Fibroblast of villous mesenchyme (primary cell): ENCODE measurements at regions not wholly inside any gene's neighbourhood (a gene's known extent, or its start where the extent isn't known, plus 50 kb on each side); places are given as distances from the start of the nearest gene placed in this dataset.

Experiments used
- DNase-seq: peaks from one replicate; pipeline ENCODE4 v3.0.0-alpha.2; 2010; ENCODE audit warnings: low read depth
- H3K4me3 ChIP-seq: 2 replicates; pipeline ENCODE4 v1.5.1; 2011; ENCODE audit warnings: low read depth, mild to moderate bottlenecking, low read length
- TF ChIP-seq, protein P1 (sequence below): IDR thresholded peaks from 2 replicates; pipeline ENCODE4 v1.5.1; 2012; ENCODE audit warnings: low read depth, mild to moderate bottlenecking, low read length; ENCODE audit not compliant: insufficient read depth

DNA sequence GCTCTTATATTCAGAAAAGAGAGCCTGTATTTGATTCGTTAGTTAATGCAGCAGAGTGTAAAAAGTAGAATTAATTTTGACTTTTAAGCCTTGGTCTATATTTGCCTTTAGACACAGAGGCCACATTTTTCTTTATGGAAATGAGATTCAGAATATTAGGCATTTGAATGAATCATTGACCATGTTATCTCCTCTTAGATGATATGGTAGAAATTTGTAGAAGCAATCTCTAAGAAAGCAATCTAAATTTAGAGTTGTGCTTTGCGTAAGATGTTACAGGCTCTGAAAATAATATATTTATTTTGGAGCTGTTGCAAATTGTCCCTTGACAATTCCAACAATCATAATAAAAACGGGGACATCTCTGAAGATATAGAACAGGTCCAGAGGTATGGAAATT lies 68.3 kb upstream of the ST6GAL2 start:
- DNase-seq: no peak
- no peak overlapping the region for H3K4me3 ChIP-seq
- TF ChIP-seq, protein P1, sequence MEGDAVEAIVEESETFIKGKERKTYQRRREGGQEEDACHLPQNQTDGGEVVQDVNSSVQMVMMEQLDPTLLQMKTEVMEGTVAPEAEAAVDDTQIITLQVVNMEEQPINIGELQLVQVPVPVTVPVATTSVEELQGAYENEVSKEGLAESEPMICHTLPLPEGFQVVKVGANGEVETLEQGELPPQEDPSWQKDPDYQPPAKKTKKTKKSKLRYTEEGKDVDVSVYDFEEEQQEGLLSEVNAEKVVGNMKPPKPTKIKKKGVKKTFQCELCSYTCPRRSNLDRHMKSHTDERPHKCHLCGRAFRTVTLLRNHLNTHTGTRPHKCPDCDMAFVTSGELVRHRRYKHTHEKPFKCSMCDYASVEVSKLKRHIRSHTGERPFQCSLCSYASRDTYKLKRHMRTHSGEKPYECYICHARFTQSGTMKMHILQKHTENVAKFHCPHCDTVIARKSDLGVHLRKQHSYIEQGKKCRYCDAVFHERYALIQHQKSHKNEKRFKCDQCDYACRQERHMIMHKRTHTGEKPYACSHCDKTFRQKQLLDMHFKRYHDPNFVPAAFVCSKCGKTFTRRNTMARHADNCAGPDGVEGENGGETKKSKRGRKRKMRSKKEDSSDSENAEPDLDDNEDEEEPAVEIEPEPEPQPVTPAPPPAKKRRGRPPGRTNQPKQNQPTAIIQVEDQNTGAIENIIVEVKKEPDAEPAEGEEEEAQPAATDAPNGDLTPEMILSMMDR: no peak

DNA sequence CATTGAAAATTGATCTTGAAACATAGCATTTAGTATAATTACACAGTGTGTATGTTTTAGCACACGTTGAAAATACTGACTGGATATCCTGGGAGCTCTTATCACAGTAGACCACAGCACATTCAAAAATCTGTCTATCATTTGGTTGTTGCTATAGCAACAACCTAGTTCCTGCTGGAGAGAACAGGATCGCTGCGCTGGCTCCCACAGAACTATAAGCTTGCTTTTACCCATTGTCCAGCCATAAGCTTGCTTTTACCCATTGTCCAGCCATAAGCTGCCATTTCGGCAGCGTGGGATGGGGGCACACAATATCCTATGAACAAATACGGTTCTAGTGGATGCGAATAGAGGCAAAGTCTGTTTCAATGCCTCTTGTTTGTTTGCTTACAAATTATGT lies 70.4 kb upstream of the ST6GAL2 start:
- DNase-seq: no peak
- TF ChIP-seq, protein P1: no peak
- H3K4me3 ChIP-seq: no peak overlapping the region

DNA sequence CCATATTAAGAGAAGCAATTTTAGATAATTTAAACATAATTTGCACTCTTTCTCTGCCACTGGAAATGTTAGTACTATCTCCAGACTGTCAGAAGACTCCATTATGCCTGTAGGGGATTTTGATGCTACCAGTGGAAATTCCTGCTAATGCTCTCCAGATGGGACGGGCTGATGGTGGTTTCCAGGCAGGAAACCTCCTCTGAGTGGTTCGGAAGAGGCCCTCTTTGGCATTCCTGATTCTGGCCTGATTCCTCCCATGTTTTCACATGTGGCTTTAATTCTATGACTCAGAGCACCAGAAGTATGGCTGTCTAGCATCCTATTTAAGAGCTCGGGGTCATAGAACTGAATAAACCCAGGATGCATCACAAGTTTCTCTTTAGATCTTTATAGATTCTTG lies 70.9 kb upstream of the ST6GAL2 start:
- TF ChIP-seq, protein P1: no peak
- H3K4me3 ChIP-seq: no peak overlapping the region
- DNase-seq: peak; percentile 94

DNA sequence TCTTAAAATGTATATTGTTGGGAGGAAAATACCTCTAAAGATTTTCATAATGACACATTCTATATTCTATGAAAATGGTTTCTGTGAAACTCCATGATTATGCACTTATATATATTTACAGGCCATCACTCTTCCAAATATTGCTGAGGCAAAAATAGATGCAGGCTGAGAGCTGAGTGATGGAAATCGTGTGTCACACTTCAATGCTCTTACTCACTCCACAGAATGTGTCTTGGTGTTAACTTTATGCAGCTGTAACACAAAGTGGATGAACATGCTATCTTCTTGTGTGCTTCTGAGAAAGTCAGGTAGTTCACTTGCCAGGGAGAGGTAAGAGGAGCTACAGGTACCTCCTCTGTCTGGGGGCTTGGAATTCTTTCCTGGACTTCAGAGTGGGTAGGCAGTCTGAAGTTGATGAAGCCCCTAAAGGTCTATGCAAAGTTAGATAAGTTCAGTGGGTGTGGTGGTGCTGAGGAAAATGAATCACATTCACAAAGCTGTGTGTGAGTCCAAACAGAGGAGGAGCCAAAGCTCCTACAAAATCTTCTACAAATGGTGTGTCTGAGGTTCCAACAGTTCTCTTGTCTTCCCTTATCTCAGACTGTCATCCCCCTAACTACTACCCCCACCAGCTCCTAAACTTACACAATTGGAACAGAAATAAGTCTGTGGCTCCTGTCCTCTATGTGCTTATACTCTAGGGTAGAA lies 74.2 kb upstream of the ST6GAL2 start:
- no peak for DNase-seq
- TF ChIP-seq, protein P1: no peak
- no peak overlapping the region for H3K4me3 ChIP-seq

DNA sequence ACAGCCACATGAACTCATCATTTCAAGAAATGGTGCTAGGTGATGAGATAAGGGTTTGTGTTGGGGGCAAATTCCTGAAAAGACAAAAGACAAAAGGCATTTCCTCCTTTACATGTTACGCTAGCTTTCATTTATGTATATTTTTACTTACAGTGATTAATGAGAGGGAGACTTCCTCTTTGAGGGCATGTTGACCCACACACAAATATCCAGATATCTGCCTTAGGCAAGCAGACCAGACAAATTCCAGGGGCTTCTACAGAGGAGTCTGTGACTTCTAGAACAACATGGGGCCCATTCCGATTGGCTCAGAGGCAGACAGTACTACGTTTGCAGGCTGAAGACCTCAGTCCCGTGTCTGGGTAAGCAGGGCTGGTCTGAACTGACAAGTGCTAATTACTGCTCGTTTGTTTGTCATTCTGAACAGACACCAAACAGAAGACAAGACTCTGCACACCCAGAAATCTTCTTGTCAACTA lies 74.8 kb upstream of the ST6GAL2 start:
- H3K4me3 ChIP-seq: no peak overlapping the region
- peak; percentile 40 for DNase-seq
- TF ChIP-seq, protein P1: no peak

DNA sequence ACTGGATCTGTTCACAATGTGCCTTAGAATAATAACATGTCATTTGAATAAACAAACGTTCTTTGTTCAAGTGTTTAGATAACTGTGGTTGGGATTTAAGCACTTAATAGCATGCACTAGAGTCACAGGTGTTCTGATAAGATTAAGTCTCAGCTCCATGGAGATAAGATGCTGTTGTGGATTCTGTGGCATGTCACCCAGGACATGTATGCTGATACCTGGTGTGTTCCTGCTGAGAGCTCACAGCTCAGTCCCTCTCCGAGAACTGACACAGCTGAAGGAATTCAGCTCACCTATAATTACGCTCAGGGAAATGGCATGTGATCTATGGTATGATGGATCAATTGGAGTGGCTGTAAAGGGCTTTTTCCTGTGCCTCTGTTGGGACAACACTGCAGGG lies 75.4 kb upstream of the ST6GAL2 start:
- no peak for DNase-seq
- TF ChIP-seq, protein P1: no peak
- no peak overlapping the region for H3K4me3 ChIP-seq

DNA sequence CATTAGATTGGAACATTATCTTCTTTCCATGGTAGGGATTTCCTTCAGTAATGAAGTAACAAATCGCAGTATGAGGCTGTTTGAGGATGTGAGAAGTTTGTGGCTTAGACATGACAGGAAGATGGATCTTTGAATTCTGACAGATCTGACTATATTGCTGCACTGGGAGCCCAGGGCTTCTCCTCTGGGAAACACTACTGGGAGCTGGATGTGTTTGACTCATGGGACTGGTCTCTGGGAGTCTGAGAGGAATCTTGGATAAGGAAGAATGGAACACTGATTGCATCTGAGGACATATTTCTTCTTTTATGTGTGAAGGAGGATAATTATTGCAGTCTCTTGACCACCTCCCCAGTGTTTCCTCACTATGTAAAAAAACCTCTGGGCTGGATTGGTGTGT lies 77.2 kb upstream of the ST6GAL2 start:
- TF ChIP-seq, protein P1: no peak
- no peak overlapping the region for H3K4me3 ChIP-seq
- DNase-seq: peak; percentile 37
